Upper lobe of right lung (tissue), 1 donor: ENCODE measurements at regions not wholly inside any gene's neighbourhood (a gene's known extent, or its start where the extent isn't known, plus 50 kb on each side); places are given as distances from the start of the nearest gene placed in this dataset.

Experiments
- ATAC-seq: fragments of 200-7000 bp; cut with Tn5 transposase; one replicate; pipeline ENCODE4 v1.9.1; 2020; ENCODE audit warnings: mild to moderate bottlenecking, moderate library complexity
- DNase-seq: peaks from one replicate; pipeline ENCODE4 v3.0.0-alpha.2; 2020
- H3K27ac ChIP-seq: fragments of 200-600 bp; one replicate; pipeline ENCODE4 v1.8.0; 2022
- H3K27me3 ChIP-seq: fragments of 200-600 bp; one replicate; pipeline ENCODE4 v1.8.0; 2022; ENCODE audit warnings: mild to moderate bottlenecking
- H3K36me3 ChIP-seq: fragments of 200-600 bp; one replicate; pipeline ENCODE4 v1.8.0; 2022
- H3K4me1 ChIP-seq: fragments of 200-600 bp; one replicate; pipeline ENCODE4 v1.8.0; 2022
- H3K4me3 ChIP-seq: fragments of 200-600 bp; one replicate; pipeline ENCODE4 v1.8.0; 2022; ENCODE audit warnings: mild to moderate bottlenecking
- H3K9me3 ChIP-seq: fragments of 200-600 bp; one replicate; pipeline ENCODE4 v1.8.0; 2022
- intact Hi-C: fragments of 100-400 bp; cut with DNase I; formaldehyde crosslinking; loops from one replicate; pipeline ENCODE4 v1.11.0; 2022
- TF ChIP-seq, protein P1 (sequence below): fragments of 200-600 bp; IDR thresholded peaks from one replicate; pipeline ENCODE4 v1.8.0; 2022; ENCODE audit warnings: antibody characterized with exemption
- donor health status: DM: no; HTN: yes; CAD: no; lungs with severe emphysema.

DNA sequence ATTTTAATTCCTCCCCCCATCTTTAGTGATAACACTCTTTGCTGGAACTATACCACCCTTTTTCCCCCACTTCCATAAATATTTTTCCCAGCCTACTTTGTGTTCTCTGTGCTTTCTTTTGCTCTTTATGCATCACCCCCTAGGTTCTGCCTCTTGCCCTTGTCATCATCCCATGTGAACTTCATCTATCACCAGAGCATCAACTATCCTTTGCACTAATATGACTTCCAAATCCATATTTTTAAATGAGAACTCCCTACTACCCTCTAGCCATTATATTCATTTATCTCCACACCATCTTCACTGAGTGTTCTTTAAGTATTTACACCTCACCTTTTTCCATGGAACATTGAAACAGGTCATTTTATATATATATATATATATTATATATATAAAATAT is 452.7 kb downstream of the FOXO1 start:
- Histone ChIP-seq H3K9me3 (no peaks in the 10 kb centered on the region), H3K4me1 (no peaks in the 10 kb centered on the region), H3K36me3 (no peaks in the 10 kb centered on the region), H3K4me3 (no peak overlapping the region), H3K27ac (no peak overlapping the region), H3K27me3 (no peaks in the 10 kb centered on the region)
- TF ChIP-seq, protein P1, sequence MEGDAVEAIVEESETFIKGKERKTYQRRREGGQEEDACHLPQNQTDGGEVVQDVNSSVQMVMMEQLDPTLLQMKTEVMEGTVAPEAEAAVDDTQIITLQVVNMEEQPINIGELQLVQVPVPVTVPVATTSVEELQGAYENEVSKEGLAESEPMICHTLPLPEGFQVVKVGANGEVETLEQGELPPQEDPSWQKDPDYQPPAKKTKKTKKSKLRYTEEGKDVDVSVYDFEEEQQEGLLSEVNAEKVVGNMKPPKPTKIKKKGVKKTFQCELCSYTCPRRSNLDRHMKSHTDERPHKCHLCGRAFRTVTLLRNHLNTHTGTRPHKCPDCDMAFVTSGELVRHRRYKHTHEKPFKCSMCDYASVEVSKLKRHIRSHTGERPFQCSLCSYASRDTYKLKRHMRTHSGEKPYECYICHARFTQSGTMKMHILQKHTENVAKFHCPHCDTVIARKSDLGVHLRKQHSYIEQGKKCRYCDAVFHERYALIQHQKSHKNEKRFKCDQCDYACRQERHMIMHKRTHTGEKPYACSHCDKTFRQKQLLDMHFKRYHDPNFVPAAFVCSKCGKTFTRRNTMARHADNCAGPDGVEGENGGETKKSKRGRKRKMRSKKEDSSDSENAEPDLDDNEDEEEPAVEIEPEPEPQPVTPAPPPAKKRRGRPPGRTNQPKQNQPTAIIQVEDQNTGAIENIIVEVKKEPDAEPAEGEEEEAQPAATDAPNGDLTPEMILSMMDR: no peak
- intact Hi-C loops: no loop called here
- ATAC-seq (no peak), DNase-seq (no peak)

DNA sequence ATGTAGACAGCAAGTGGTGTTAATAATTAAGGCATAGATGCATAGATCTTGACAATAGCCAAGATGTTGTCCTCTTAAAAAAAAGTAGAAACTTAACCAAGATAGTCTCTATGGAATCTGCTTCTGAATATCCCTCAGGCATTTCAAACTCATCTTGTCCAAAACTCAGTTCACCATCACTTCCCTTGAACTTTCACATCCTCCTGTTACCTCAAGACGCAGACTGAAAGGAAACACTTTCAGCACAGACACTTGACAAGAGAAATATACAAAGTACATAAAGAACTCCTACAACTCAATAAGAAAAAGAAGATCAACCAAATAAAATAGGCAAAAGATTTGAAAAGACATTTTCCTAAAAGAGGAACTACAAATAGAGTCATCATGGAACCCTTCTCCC is 451.1 kb downstream of the FOXO1 start:
- Histone ChIP-seq H3K4me3 (no peak overlapping the region), H3K4me1 (no peaks in the 10 kb centered on the region), H3K27ac (no peak overlapping the region), H3K9me3 (no peaks in the 10 kb centered on the region), H3K27me3 (no peaks in the 10 kb centered on the region), H3K36me3 (no peaks in the 10 kb centered on the region)
- intact Hi-C loops: no loop called here
- DNase-seq (no peak), ATAC-seq (no peak)
- TF ChIP-seq, protein P1: no peak

DNA sequence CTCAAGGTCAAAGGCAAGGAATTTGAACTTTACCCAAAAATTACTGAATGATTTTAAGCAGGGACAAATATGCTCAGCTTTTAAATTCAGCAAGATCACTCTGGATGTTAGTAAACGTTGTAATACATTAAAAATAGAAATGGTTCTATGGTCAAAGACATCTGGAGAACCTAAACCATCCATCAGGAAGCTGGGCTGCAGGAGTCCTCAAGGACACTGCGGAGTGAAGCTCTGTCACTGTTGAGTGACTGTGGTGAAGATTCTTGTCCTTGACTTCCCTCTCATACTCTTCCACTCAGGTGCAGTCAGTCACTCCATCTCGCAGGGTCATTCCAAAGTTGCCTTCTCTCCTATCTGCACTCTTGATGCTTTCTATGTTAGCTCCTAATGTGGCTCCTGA is 450.7 kb downstream of the FOXO1 start:
- DNase-seq (no peak), ATAC-seq (no peak)
- no peak overlapping the region for H3K27ac ChIP-seq
- TF ChIP-seq, protein P1: no peak
- H3K36me3 ChIP-seq: no peaks in the 10 kb centered on the region
- no peaks in the 10 kb centered on the region for H3K9me3 ChIP-seq
- H3K4me1 ChIP-seq: peaks cover 4% of the 10 kb centered on the region
- intact Hi-C loops: no loop called here
- no peak overlapping the region for H3K4me3 ChIP-seq
- H3K27me3 ChIP-seq: no peaks in the 10 kb centered on the region

DNA sequence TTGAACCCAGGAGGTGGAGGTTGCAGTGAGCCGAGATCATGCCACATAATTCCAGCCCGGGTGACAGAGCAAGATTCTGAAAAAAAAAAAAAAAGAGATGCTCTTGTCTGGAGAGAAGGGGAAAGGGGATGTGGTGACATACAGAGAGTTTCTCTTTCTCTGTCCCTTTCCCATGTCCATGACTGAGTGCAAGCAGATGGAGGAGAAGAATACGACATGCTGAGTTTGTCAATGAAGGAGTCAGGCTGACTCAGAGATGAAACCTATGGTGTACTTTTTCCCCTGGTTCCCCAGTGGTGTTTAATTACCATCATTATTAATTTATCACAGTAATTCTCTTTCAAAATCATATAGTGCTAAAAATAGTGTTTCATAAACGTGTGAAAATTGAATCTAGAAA is 448.8 kb downstream of the FOXO1 start:
- no peak overlapping the region for H3K4me3 ChIP-seq
- H3K36me3 ChIP-seq: no peaks in the 10 kb centered on the region
- H3K27ac ChIP-seq: no peak overlapping the region
- H3K9me3 ChIP-seq: no peaks in the 10 kb centered on the region
- DNase-seq: no peak
- no peak for ATAC-seq
- peaks cover 15% of the 10 kb centered on the region for H3K4me1 ChIP-seq
- intact Hi-C loops: no loop called here
- H3K27me3 ChIP-seq: no peaks in the 10 kb centered on the region
- TF ChIP-seq, protein P1: no peak

DNA sequence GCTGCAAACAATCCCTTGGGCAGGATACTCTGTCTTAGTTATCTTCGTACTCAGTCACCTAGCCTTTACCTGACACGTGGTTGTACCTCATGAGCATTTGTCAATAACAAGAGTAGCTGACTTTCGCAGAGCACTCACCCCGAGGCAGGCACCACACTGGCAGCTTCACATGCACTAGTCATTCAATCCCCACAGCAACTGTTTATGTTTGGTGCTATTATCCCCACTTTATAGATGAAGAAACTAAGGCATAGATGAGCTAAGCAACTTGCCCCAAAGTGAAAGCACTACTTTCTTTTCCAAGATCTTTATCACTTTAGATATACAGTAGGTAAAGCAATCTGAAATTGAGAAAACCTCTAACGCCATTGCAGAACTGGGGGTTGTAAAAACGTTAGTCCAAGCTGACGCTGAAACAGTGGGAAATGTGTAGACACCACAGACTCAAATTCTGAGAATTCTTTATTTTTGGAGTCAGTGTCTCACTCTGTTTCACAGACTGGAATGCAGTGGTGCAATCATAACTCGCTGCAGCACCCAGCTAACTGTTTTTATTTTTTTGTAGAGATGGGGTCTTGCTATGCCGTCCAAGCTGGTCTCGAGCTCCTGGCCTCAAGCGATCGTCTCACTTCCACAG is 446.0 kb downstream of the FOXO1 start:
- peaks cover 15% of the 10 kb centered on the region for H3K4me1 ChIP-seq
- H3K27ac ChIP-seq: peak overlapping the region; percentile 81
- H3K36me3 ChIP-seq: no peaks in the 10 kb centered on the region
- DNase-seq (no peak), ATAC-seq (no peak)
- intact Hi-C loops: no loop called here
- H3K27me3 ChIP-seq: no peaks in the 10 kb centered on the region
- H3K4me3 ChIP-seq: no peak overlapping the region
- TF ChIP-seq, protein P1: no peak
- H3K9me3 ChIP-seq: no peaks in the 10 kb centered on the region

DNA sequence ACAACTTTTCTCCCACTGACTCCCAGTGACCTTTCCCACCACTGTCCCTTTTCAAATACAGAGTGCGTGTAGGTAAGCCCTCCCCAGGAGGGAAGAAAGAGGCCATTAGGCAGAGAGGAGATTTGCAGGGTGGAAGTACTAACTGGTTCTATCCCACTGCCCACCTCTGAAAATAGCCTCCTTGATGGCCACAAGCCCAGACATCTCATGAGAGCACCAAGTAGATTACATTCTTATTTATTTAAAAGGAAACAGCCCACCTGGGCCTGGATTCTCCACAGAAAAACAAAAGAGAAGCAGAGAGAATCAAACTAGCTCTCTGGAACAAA is 445.3 kb downstream of the FOXO1 start:
- TF ChIP-seq, protein P1: no peak
- ATAC-seq (no peak), DNase-seq (no peak)
- Histone ChIP-seq H3K27me3 (no peaks in the 10 kb centered on the region), H3K4me1 (peaks cover 15% of the 10 kb centered on the region), H3K27ac (peak overlapping the region; percentile 81), H3K9me3 (no peaks in the 10 kb centered on the region), H3K4me3 (no peak overlapping the region), H3K36me3 (no peaks in the 10 kb centered on the region)
- intact Hi-C loops: no loop called here
